Upper lobe of right lung (tissue), 1 donor: ENCODE measurements at regions not wholly inside any gene's neighbourhood (a gene's known extent, or its start where the extent isn't known, plus 50 kb on each side); places are given as distances from the start of the nearest gene placed in this dataset.

Source experiments
- ATAC-seq: fragments of 200-7000 bp; cut with Tn5 transposase; one replicate; pipeline ENCODE4 v1.9.1; 2020; ENCODE audit warnings: mild to moderate bottlenecking, moderate library complexity
- DNase-seq: peaks from one replicate; pipeline ENCODE4 v3.0.0-alpha.2; 2020
- H3K27ac ChIP-seq: fragments of 200-600 bp; one replicate; pipeline ENCODE4 v1.8.0; 2022
- H3K27me3 ChIP-seq: fragments of 200-600 bp; one replicate; pipeline ENCODE4 v1.8.0; 2022; ENCODE audit warnings: mild to moderate bottlenecking
- H3K36me3 ChIP-seq: fragments of 200-600 bp; one replicate; pipeline ENCODE4 v1.8.0; 2022
- H3K4me1 ChIP-seq: fragments of 200-600 bp; one replicate; pipeline ENCODE4 v1.8.0; 2022
- H3K4me3 ChIP-seq: fragments of 200-600 bp; one replicate; pipeline ENCODE4 v1.8.0; 2022; ENCODE audit warnings: mild to moderate bottlenecking
- H3K9me3 ChIP-seq: fragments of 200-600 bp; one replicate; pipeline ENCODE4 v1.8.0; 2022
- CTCF ChIP-seq: fragments of 200-600 bp; IDR thresholded peaks from one replicate; pipeline ENCODE4 v1.8.0; 2022; ENCODE audit warnings: antibody characterized with exemption
- intact Hi-C: fragments of 100-400 bp; cut with DNase I; formaldehyde crosslinking; loops from one replicate; pipeline ENCODE4 v1.11.0; 2022
- donor health status: DM: no; HTN: yes; CAD: no; lungs with severe emphysema.

DNA sequence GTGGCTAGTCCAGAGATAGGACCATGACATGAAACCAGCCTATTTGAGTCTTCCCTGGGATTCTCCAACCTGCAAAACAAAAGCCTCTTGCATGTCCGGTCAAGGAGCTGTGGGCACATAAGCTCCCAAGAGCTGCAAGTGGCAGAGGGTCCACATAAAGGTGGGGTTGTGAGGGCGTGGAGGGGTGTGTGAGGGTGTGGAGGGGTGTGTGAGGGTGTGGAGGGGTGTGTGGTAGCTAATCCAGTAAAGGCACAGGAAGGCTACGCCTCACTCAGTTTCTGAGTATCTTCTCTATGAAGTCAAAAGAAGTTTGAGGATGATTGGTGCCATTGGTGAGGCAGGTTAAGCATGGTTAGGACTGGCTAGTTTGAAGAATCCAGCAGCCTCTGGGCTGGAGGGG lies 259.4 kb upstream of the NSMCE3 start:
- no peak for TF ChIP-seq CTCF
- Histone ChIP-seq H3K27me3 (no peaks in the 10 kb centered on the region), H3K9me3 (no peaks in the 10 kb centered on the region), H3K4me1 (peaks cover 8% of the 10 kb centered on the region), H3K27ac (no peak overlapping the region), H3K4me3 (no peak overlapping the region), H3K36me3 (no peaks in the 10 kb centered on the region)
- ATAC-seq (no peak), DNase-seq (no peak)
- intact Hi-C loops: no loop called here

- Histone ChIP-seq H3K4me1 (peaks cover under 1% of the 10 kb centered on the region), H3K4me3 (no peak overlapping the region), H3K27me3 (no peaks in the 10 kb centered on the region), H3K27ac (no peak overlapping the region), H3K9me3 (no peaks in the 10 kb centered on the region), H3K36me3 (no peaks in the 10 kb centered on the region)
- ATAC-seq: no peak
- intact Hi-C loops: no loop called here
- TF ChIP-seq CTCF: no peak
- DNase-seq: no peak
These were observed 258.7 kb upstream of the NSMCE3 start for GRCh38 chr15:29528276-29528675.

DNA sequence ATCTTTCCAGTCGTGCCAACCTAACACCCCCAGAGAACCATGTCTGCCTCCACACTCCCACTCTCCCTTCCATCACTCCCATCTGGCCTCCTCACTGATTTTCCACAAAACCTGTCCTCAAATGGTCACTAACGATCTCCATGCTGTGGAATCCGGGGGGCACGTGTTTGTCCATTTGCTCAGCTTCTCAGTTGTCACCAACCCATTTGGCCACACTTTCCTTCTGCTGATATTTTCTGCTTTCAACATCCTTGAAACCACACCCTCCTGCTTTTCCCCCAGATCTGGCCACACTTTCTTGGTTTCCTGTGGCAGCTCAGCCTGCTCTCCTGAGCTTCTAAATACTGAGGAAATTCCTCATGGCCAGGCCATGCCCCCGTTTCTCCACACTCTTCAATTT lies 257.2 kb upstream of the NSMCE3 start:
- no peak for TF ChIP-seq CTCF
- no peak for DNase-seq
- no peak overlapping the region for H3K4me3 ChIP-seq
- no peaks in the 10 kb centered on the region for H3K4me1 ChIP-seq
- intact Hi-C loops: no loop called here
- no peak for ATAC-seq
- H3K27ac ChIP-seq: no peak overlapping the region
- H3K27me3 ChIP-seq: no peaks in the 10 kb centered on the region
- no peaks in the 10 kb centered on the region for H3K9me3 ChIP-seq
- H3K36me3 ChIP-seq: no peaks in the 10 kb centered on the region

DNA sequence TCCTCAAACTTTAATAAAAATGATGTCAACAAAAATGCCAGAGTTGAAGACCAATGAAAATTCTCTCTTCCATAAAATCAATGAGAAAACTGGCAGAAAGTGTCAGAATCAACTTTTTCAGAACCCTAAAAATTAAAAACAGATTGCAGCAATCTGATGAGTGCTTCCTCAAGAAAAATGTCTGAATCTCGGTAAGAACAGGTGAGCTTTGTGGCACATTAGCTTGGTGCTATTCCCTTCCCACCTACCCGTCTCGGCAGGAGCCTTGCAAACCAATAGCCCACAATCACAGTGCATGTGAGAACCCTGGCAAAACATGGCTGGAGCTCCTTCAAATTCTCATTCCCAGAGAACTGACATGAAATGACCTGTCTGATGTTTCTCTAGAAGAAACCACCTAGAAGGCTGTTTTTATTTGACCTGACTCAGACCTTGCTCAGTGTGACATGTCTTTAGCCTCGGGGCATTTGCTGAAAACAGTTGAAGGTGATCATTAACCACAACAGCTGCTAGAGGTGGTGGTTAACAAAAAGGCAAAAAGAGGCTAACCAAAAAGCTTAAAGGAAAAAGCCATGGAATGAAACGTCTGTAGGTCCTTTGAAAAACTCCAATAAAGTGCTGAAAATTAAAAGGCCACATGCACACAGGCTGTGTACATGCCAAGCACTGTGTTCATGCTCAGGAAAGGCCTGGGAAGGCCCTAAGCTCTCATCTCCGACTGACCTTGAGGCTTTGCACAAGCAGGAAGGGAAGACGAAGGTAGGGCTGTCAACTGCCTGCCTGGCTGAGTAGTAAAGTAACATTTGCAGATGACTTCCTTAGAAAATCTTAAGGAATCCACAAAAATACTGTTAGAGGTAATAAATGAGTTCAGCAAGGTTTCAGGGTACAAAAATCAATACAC lies 253.0 kb upstream of the NSMCE3 start:
- Histone ChIP-seq H3K36me3 (no peaks in the 10 kb centered on the region), H3K9me3 (peaks cover 4% of the 10 kb centered on the region), H3K4me3 (no peak overlapping the region), H3K4me1 (no peaks in the 10 kb centered on the region), H3K27ac (no peak overlapping the region), H3K27me3 (no peaks in the 10 kb centered on the region)
- ATAC-seq (no peak), DNase-seq (no peak)
- intact Hi-C loops: no loop called here
- TF ChIP-seq CTCF: no peak

GRCh38 chr15:29518442-29518841 lies 248.8 kb upstream of the NSMCE3 start:
- no peaks in the 10 kb centered on the region for H3K4me1 ChIP-seq
- H3K4me3 ChIP-seq: no peak overlapping the region
- no peaks in the 10 kb centered on the region for H3K36me3 ChIP-seq
- ATAC-seq (peak; percentile 48), DNase-seq (no peak)
- H3K9me3 ChIP-seq: peaks cover 4% of the 10 kb centered on the region
- no peak overlapping the region for H3K27ac ChIP-seq
- no peak for TF ChIP-seq CTCF
- intact Hi-C loops: no loop called here
- no peaks in the 10 kb centered on the region for H3K27me3 ChIP-seq
